ENCODE measurements at regions not wholly inside any gene's neighbourhood (a gene's known extent, or its start where the extent isn't known, plus 50 kb on each side); places are given as distances from the start of the nearest gene placed in this dataset.

DNA sequence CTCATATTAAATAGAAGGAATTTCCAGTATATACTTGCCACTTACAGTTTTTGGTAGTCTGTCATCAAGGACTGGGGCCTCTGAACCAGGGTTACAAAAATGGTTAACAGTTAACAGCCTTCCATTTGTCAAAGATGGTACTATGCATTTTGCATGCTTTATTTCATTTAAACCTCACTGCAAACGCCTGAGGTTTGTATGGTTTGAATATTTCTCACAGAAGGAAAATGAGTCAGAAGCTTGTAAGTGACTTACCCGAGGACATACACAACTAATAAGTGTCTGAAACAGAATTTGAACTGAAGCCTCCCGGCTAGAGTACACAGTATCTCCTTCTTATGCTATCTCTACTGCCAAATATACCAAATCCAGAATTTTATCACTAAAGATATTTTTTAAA is 1593.5 kb upstream of the ACVR2A start:
- Mint-ChIP-seq H3K9me3 (peaks cover 6% of the 10 kb centered on the region), H3K4me3 (no peak overlapping the region), H3K4me1 (no peaks in the 10 kb centered on the region), H3K27me3 (no peaks in the 10 kb centered on the region), H3K27ac (no peak overlapping the region), H3K36me3 (no peaks in the 10 kb centered on the region)

DNA sequence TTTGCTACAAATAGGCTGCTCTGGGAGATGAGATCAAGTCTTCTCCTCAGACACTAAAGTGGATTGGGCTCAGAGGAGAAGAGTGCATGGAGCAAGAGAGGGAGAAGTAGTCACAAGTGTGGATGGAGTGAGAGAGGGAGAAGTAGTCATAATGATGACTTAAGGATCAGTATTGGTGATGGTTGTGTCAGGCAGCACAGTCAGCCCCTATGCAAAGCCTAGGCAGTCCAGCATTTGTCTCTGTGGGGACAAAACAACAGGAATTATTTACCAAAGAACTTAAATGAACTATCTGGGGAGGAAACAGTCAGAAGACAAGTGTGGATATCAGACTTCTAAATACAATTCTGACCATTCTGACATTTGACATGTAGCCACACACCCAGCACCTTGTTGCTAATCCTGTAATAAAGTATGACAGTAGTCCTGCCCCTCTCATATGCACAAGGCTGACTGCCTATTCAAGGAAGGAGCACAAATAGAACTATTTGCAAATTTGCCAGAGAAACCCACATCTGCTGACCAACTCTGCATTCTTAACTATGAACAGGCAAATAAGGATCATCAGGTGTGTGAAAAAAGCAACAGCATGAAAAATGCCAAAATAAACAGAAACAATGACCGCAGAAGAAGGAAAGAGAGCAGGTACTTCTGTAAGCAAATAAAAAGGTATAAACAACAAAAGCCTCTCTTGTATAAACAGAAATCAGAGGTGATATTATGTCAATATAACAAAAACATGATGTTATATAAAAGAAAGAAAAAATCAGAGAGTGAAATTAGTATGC is 1597.9 kb upstream of the ACVR2A start:
- Mint-ChIP-seq H3K9me3 (peaks cover 6% of the 10 kb centered on the region), H3K4me1 (no peaks in the 10 kb centered on the region), H3K36me3 (no peaks in the 10 kb centered on the region), H3K27ac (no peak overlapping the region), H3K27me3 (no peaks in the 10 kb centered on the region), H3K4me3 (no peak overlapping the region)

DNA sequence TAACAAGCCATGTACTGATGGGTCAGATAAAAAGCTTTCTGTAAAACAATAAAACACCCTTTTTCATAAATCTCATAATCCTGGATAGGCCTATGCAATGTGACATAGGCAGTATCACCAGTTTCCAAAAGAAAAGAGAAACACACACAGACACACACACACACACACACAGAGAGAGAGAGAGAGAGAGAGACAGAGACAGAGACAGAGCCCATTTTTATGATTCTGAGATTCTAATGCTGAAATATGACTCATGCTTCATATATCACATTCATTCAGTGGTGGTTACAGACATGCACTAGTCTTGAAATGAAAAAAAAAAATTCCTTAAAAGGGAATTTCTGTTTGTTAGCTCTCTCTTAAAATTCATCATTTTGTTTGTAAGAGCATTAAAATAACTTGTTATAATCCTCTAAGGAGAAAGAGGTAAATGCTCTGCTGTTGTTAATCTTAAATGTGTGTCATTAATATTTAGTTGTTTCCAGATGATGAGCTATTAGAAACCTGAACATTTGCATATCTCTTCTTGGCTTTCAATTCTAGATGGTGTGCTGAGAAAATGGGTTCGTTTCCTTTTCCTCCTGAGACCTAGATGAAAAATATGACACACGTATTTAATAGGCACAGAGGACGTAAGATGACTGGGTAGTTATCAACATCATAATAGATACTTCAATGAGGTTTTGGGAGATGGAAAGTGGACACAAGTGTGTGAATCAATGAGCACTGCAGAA is 1598.7 kb upstream of the ACVR2A start:
- H3K4me1 Mint-ChIP-seq, result no peaks in the 10 kb centered on the region
- H3K27me3 Mint-ChIP-seq, result no peaks in the 10 kb centered on the region
- H3K4me3 Mint-ChIP-seq, result no peak overlapping the region
- no peak overlapping the region for H3K27ac Mint-ChIP-seq
- no peaks in the 10 kb centered on the region for H3K36me3 Mint-ChIP-seq
- H3K9me3 Mint-ChIP-seq, result peaks cover 6% of the 10 kb centered on the region

DNA sequence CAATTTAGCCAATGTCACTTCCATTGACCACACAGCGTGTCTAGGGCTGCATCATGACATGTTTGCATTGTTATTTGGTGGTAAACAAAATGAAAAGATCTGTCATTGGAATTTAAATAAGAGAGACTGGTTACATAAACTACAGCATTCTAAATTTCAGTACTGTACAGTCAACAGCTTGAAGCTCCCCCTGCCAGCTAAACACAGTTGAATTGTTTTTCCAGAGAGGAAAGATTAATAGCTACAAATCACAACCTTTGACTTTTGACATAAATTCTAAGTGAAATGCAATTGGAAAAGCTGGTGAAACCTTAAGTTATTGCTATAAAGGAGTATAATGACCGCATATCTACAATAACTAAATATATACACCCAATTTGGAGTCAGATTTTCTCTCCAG is 1600.0 kb upstream of the ACVR2A start:
- H3K36me3 Mint-ChIP-seq, result no peaks in the 10 kb centered on the region
- H3K9me3 Mint-ChIP-seq, result peaks cover 6% of the 10 kb centered on the region
- no peaks in the 10 kb centered on the region for H3K4me1 Mint-ChIP-seq
- no peak overlapping the region for H3K4me3 Mint-ChIP-seq
- H3K27ac Mint-ChIP-seq, result no peak overlapping the region
- no peaks in the 10 kb centered on the region for H3K27me3 Mint-ChIP-seq

DNA sequence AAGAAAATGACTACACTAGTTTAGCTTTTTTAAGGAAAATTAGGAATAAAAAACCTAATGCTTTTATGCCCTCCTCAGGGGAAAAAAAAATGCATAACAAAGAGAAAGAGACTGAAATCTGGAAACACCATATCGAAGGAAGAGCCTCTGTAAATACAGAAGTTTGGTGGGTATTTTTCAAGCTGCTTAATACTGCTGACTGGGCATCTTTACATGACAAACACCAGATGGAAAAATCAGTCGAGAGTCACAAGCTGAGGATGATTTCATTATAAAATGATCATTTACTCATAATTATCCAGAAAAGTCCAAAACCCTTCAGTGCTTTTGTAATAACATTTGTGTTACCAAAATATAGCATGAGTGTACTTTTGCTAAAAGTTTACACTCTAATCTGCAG is 1600.7 kb upstream of the ACVR2A start:
- Mint-ChIP-seq H3K27ac (no peak overlapping the region), H3K27me3 (no peaks in the 10 kb centered on the region), H3K36me3 (no peaks in the 10 kb centered on the region), H3K4me1 (no peaks in the 10 kb centered on the region), H3K9me3 (peaks cover 6% of the 10 kb centered on the region), H3K4me3 (no peak overlapping the region)

DNA sequence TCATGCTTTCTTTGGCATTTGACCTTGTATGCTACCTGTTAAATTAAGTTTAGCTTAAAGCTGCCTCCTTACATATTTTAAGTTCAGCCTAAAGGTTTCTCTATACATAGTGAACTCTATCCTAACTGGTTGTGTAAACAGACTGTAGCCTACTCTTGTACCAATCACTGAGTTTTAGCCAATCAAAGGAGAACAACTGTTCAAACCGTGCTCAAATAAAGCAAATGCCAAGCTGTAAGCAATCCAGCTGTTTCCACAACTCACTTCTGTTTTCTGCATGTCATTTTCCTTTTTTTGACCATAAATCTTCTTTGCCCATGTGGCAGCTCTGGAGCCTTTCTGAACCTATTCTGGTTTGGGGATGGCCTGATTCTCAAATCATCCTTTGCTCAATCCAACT is 1603.8 kb upstream of the ACVR2A start:
- Mint-ChIP-seq H3K4me3 (no peak overlapping the region), H3K27me3 (no peaks in the 10 kb centered on the region), H3K4me1 (no peaks in the 10 kb centered on the region), H3K27ac (no peak overlapping the region), H3K36me3 (no peaks in the 10 kb centered on the region), H3K9me3 (no peaks in the 10 kb centered on the region)

DNA sequence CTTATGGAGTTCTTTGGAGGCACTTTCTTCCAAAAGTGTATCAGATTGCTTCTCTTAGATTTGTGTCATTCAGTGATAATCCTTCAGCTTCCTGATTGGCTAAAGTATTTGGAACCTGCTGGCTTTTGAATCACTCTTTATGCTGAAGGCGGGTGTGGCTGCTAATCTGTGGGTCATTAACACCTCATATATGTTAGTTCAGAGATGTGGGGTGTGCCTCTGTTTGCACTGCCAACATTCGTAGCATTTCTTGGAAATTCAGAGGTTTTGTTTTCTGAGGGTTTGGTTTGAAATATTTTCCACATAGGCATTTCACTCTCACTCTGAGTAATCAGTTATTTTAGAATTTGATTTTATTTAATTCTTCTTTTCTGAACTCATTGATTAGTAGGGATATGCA is 1604.4 kb upstream of the ACVR2A start:
- Mint-ChIP-seq H3K4me1 (no peaks in the 10 kb centered on the region), H3K9me3 (no peaks in the 10 kb centered on the region), H3K4me3 (no peak overlapping the region), H3K27me3 (no peaks in the 10 kb centered on the region), H3K27ac (no peak overlapping the region), H3K36me3 (no peaks in the 10 kb centered on the region)

DNA sequence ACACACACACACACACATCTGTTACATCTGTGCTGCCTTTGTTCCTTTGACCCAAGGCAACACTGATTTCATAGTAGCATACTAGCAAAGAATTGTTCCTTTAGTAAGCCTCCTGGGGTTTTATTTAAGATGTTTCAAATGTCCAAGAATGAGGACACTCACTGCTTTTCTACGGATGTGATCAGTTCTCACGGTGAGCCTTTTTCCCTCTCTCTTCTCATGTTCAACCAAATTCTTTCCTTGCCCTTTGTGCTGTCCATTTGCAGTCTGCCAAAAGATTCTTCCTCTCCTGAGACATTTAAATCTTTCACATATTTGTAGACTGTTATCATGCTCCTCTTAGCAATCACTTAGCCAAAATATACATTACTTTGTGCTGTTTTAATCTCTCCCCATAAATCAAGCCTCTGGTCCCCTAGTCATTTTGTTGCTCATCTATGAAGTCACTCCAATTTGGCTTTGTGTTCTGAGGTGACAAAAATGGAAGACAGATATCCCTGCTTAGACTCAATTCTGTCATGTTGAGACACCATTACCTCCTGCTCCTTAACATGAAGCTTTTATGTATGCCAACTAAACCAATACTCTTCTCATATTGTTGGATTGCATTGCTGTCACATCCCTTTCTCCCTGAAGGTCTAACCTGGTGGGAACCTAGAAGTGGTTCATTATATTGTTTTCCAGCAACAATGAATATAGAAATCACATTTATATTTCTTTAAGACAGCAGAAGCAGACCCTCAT is 1605.3 kb upstream of the ACVR2A start:
- no peak overlapping the region for H3K4me3 Mint-ChIP-seq
- no peaks in the 10 kb centered on the region for H3K9me3 Mint-ChIP-seq
- no peaks in the 10 kb centered on the region for H3K4me1 Mint-ChIP-seq
- H3K36me3 Mint-ChIP-seq, result no peaks in the 10 kb centered on the region
- H3K27ac Mint-ChIP-seq, result no peak overlapping the region
- no peaks in the 10 kb centered on the region for H3K27me3 Mint-ChIP-seq

DNA sequence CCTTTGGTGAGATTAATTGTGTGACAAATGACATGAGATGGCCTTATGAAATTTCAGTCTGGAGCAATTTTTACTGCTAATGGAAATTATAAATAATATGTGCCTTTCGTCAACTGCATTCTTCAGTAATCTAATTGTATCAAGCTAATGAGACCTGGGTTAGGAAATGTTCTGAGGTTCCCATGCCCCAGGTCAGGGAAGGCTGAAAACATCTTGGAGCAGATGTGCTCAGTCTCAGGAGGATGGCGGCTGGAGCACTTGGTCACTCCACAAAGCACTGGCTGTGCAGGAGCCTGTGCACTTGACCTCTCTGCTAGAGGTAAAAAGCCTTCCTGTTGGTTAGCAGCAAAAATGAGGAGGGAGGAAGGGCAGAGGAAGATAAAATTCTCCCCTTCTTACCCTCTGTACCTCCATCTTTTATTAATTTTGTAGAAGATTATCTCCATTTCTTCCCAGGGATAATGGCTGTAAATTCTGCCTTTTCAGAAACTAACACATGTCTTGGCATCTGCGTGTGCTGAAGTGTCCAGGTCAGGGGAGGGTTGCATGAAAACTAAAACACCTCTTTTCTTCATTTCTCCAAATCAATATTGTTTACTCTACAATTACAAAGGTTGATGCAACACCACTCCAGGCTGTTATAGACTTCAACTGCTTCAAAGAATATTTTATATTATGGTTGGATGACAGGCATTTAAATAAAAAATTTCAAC is 1606.4 kb upstream of the ACVR2A start:
- H3K27ac Mint-ChIP-seq, result no peak overlapping the region
- H3K27me3 Mint-ChIP-seq, result no peaks in the 10 kb centered on the region
- H3K4me3 Mint-ChIP-seq, result no peak overlapping the region
- H3K4me1 Mint-ChIP-seq, result no peaks in the 10 kb centered on the region
- H3K36me3 Mint-ChIP-seq, result no peaks in the 10 kb centered on the region
- H3K9me3 Mint-ChIP-seq, result no peaks in the 10 kb centered on the region

DNA sequence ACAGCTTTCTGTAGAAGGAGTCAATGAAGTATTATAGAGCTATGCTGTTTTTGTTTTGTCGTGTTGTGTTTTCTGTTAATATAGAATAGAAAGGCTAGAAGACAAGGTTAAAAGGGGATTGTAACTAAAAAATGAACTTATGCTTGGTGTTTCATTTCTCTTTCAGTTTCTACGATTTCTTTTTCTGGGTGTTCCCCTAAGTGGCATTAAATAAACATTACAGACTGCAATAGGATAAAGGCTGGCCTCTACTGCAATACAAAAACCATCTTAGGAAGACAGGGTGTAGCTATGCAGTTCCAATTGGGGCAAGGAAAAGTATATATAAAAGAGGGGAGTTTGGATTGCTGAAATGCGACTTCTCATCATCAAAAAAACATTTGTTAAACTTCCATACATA is 1609.7 kb upstream of the ACVR2A start:
- H3K27me3 Mint-ChIP-seq, result no peaks in the 10 kb centered on the region
- H3K4me1 Mint-ChIP-seq, result no peaks in the 10 kb centered on the region
- H3K36me3 Mint-ChIP-seq, result no peaks in the 10 kb centered on the region
- no peak overlapping the region for H3K27ac Mint-ChIP-seq
- no peak overlapping the region for H3K4me3 Mint-ChIP-seq
- H3K9me3 Mint-ChIP-seq, result no peaks in the 10 kb centered on the region

DNA sequence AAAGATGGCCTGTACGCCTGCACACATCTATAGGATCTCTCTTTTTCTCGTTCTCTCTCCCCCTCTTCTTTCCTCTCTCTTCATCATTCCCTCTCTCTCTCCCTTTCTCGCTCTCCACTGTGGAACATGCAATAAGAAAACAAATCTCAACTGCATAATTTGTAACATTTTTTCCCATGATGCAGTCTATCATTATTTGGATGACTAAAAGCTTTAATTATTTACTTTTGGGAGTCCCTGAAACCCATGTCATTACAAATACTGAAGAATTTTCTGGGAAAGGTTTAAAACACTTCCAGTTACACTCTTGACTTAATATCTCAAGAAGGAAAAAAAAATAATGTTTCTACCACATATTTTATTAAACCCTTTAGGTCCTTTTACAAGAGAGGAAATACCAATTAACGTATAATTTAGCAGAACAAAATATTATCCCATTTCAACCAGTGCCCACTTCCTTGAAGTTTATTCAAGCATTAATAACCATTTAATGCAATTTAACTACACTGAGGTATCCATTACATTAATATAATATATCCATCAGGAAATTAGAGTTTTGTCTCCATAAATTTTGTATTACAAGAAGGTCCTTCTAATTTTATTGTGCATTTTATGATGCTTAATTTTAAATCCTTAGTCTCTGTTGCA is 1615.2 kb upstream of the ACVR2A start:
- Mint-ChIP-seq H3K4me3 (no peak overlapping the region), H3K9me3 (peaks cover 12% of the 10 kb centered on the region), H3K27ac (no peak overlapping the region), H3K36me3 (no peaks in the 10 kb centered on the region), H3K4me1 (no peaks in the 10 kb centered on the region), H3K27me3 (no peaks in the 10 kb centered on the region)

DNA sequence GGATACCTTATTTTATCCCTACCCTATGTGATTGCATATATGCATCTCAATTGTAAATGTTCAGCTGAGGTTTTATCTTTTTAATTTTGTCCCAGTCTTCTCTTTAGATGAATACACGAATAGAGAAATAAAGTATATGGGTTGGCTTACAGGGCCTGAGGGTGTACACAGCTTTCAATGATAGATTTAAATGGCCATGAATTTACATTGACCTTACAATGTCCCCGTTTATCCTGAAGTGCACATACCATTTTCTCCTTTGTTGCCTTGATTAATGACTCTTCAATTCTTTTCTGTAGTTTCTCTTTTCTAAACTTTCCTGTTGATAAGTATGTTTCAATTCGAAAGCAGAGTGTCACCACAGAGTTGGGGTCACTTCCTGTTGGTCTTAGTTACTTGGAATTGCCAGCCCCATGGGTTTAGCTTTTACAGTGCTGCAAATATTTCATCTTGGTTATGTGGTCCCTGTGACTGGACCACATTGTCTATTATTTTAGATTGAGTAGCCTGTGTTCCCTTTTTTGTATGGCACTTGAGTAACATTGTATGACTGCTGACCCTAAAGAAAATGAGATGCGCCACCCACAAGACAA is 1616.3 kb upstream of the ACVR2A start:
- no peaks in the 10 kb centered on the region for H3K36me3 Mint-ChIP-seq
- no peak overlapping the region for H3K27ac Mint-ChIP-seq
- H3K4me1 Mint-ChIP-seq, result no peaks in the 10 kb centered on the region
- peaks cover 12% of the 10 kb centered on the region for H3K9me3 Mint-ChIP-seq
- no peak overlapping the region for H3K4me3 Mint-ChIP-seq
- H3K27me3 Mint-ChIP-seq, result no peaks in the 10 kb centered on the region

DNA sequence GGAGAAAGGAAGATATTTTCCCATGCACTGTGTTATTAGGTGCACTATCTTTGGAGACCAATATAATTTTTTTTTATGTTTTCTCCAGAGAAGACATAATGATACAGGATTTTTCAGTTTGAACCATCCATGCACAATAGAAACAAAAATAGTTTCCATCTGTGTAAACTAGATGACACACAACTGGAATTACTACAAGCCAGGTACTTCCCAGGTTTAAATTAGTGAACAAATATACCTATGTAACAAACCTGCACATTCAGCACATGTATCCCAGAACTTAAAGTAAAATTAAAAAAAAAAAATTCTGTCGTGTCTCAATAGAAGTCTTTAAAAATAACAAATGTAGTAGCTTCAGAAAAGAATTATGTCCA is 1616.8 kb upstream of the ACVR2A start:
- H3K36me3 Mint-ChIP-seq, result no peaks in the 10 kb centered on the region
- no peaks in the 10 kb centered on the region for H3K4me1 Mint-ChIP-seq
- no peak overlapping the region for H3K27ac Mint-ChIP-seq
- peaks cover 12% of the 10 kb centered on the region for H3K9me3 Mint-ChIP-seq
- no peaks in the 10 kb centered on the region for H3K27me3 Mint-ChIP-seq
- H3K4me3 Mint-ChIP-seq, result no peak overlapping the region

DNA sequence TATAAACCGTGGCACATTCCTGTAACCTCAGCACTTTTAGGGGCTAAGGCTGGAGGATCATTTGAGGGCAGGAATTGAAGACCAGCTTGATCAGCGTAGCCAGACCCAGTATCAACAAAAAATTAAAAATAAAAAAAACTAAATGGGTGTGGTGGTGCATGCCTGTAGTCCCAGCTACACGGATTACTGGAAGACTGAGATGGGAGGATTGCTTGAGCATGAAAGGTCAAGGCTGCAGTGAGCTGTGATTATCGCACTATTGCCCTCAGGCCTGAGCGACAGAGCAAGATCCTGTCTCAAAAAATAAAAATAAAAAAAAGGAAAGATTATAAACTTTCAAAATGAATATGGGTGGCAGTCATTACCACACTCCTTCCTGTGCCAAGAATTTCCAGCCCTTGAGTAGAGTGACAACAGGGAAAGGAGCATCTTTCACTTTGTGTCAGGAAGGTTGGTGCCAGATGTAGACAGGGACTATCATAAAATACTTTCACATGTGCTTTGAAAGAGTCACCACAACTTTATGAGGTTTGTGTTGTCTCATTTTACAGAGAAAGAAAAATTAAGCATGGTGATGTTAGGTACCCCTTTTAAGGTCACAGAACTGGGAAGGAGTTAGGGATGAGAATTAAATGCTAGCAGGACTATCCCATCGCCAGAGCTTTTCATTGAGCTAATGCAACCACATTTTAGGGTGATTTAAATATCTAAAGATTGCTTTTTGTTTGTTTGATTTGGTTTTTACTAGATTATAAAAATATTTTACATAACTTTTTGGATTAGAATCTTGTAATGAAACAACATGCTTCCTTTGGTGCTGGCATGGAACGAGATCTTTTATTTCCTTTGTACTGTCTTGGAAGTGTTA is 1617.4 kb upstream of the ACVR2A start:
- H3K27ac Mint-ChIP-seq, result no peak overlapping the region
- no peak overlapping the region for H3K4me3 Mint-ChIP-seq
- H3K9me3 Mint-ChIP-seq, result peaks cover 12% of the 10 kb centered on the region
- H3K4me1 Mint-ChIP-seq, result no peaks in the 10 kb centered on the region
- H3K27me3 Mint-ChIP-seq, result no peaks in the 10 kb centered on the region
- no peaks in the 10 kb centered on the region for H3K36me3 Mint-ChIP-seq

Measured in activated naive CD4-positive, alpha-beta T cell treated with anti-CD3 and anti-CD28 coated beads, Interleukin-2, amount 50 U/mL, for 24 hours (primary cell).